ENCODE measurements at regions not wholly inside any gene's neighbourhood (a gene's known extent, or its start where the extent isn't known, plus 50 kb on each side); places are given as distances from the start of the nearest gene placed in this dataset.
"Not testable (repeated sequence)": the region's sequence is repeated elsewhere in the genome, so short reads cannot be mapped to it uniquely, and the experiment has no call there.

- Mint-ChIP-seq H3K4me3 (ENCODE audit: low read depth) (no peak overlapping the region), H3K36me3 (ENCODE audit: insufficient read depth) (peaks cover 2% of the 10 kb centered on the region), H3K9me3 (ENCODE audit: low read depth) (peaks cover 4% of the 10 kb centered on the region), H3K27ac (no peak overlapping the region), H3K27me3 (peaks cover 2% of the 10 kb centered on the region), H3K4me1 (ENCODE audit: low read depth) (no peaks in the 10 kb centered on the region)
- no peak for TF ChIP-seq CTCF (IDR thresholded peaks at IDR 0.05; ENCODE audit: unreplicated experiment)
- DNase-seq (ENCODE audit: low spot score, unreplicated experiment) = no peak
Measured at GRCh38 chr3:27613846-27614500, 108.2 kb downstream of the EOMES start.

- no peak overlapping the region for H3K27ac Mint-ChIP-seq
- DNase-seq (ENCODE audit: low spot score, unreplicated experiment) = no peak
- H3K4me1 Mint-ChIP-seq (ENCODE audit: low read depth) = no peaks in the 10 kb centered on the region
- peaks cover 2% of the 10 kb centered on the region for H3K36me3 Mint-ChIP-seq (ENCODE audit: insufficient read depth)
- H3K4me3 Mint-ChIP-seq (ENCODE audit: low read depth) = no peak overlapping the region
- peaks cover 4% of the 10 kb centered on the region for H3K9me3 Mint-ChIP-seq (ENCODE audit: low read depth)
- TF ChIP-seq CTCF (IDR thresholded peaks at IDR 0.05; ENCODE audit: unreplicated experiment) = no peak
- H3K27me3 Mint-ChIP-seq = no peaks in the 10 kb centered on the region
Measured at GRCh38 chr3:27610800-27611525, 111.2 kb downstream of the EOMES start.

GRCh38 chr3:27607370-27607769 is 114.8 kb downstream of the EOMES start:
- no peak overlapping the region for H3K4me3 Mint-ChIP-seq (ENCODE audit: low read depth)
- H3K4me1 Mint-ChIP-seq (ENCODE audit: low read depth) = no peaks in the 10 kb centered on the region
- H3K9me3 Mint-ChIP-seq (ENCODE audit: low read depth) = peaks cover under 1% of the 10 kb centered on the region
- no peaks in the 10 kb centered on the region for H3K27me3 Mint-ChIP-seq
- TF ChIP-seq CTCF (IDR thresholded peaks at IDR 0.05; ENCODE audit: unreplicated experiment) = no peak
- H3K36me3 Mint-ChIP-seq (ENCODE audit: insufficient read depth) = peaks cover under 1% of the 10 kb centered on the region
- DNase-seq (ENCODE audit: low spot score, unreplicated experiment) = no peak
- no peak overlapping the region for H3K27ac Mint-ChIP-seq

GRCh38 chr3:27606537-27606936 is 115.6 kb downstream of the EOMES start:
- no peak for DNase-seq (ENCODE audit: low spot score, unreplicated experiment)
- H3K27me3 Mint-ChIP-seq = no peaks in the 10 kb centered on the region

GRCh38 chr3:27601311-27601710 is 117.1 kb upstream of the SLC4A7 start:
- not testable (repeated sequence) for H3K4me3 Mint-ChIP-seq (ENCODE audit: low read depth); H3K27ac Mint-ChIP-seq; DNase-seq (ENCODE audit: low spot score, unreplicated experiment); H3K27me3 Mint-ChIP-seq; H3K4me1 Mint-ChIP-seq (ENCODE audit: low read depth); H3K36me3 Mint-ChIP-seq (ENCODE audit: insufficient read depth); H3K9me3 Mint-ChIP-seq (ENCODE audit: low read depth)

More at GRCh38 chr3:27606537-27606936, 115.6 kb downstream of the EOMES start:
- H3K27ac Mint-ChIP-seq = no peak overlapping the region
- H3K36me3 Mint-ChIP-seq (ENCODE audit: insufficient read depth) = peaks cover 4% of the 10 kb centered on the region
- no peak for TF ChIP-seq CTCF (IDR thresholded peaks at IDR 0.05; ENCODE audit: unreplicated experiment)
- H3K9me3 Mint-ChIP-seq (ENCODE audit: low read depth) = peaks cover 5% of the 10 kb centered on the region
- no peak overlapping the region for H3K4me3 Mint-ChIP-seq (ENCODE audit: low read depth)
- H3K4me1 Mint-ChIP-seq (ENCODE audit: low read depth) = no peaks in the 10 kb centered on the region

GRCh38 chr3:27599741-27600140 is 115.6 kb upstream of the SLC4A7 start:
- not testable (repeated sequence) for DNase-seq (ENCODE audit: low spot score, unreplicated experiment); H3K27ac Mint-ChIP-seq; H3K36me3 Mint-ChIP-seq (ENCODE audit: insufficient read depth); H3K4me1 Mint-ChIP-seq (ENCODE audit: low read depth); H3K9me3 Mint-ChIP-seq (ENCODE audit: low read depth); H3K27me3 Mint-ChIP-seq; H3K4me3 Mint-ChIP-seq (ENCODE audit: low read depth)

Data from progenitor cell of endocrine pancreas (in vitro differentiated cells).